ENCODE measurements at regions not wholly inside any gene's neighbourhood (a gene's known extent, or its start where the extent isn't known, plus 50 kb on each side); places are given as distances from the start of the nearest gene placed in this dataset.

DNA sequence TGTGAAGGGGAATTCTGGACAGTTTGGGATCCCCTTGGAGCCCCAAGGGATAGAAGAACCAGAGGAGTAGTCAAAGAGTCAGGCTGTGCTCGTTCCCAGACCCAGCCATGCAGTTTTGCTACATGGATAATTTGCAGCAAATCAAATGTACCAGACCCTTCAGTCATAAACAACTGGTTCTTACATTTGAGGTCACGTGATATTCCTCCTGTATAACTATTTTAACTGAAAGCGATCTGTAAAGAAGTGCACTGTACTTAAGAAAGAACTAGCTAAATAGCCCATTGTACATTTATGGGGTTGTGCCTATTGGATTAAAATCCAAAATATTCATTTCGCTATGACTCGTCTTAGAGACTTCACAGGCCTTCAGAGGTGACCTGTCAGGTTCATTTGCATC, 550.2 kb upstream of the TENM3 start:
- TF ChIP-seq POLR2A (IDR thresholded peaks at IDR 0.05; ENCODE audit: low read depth, low read length) (no peak), TAF1 (IDR thresholded peaks at IDR 0.05; ENCODE audit: borderline replicate concordance, low read depth, low read length) (no peak), POLR2AphosphoS5 (IDR thresholded peaks at IDR 0.05; ENCODE audit: low read depth, low read length) (no peak)
